WTC11 (cell line): ENCODE measurements at regions not wholly inside any gene's neighbourhood (a gene's known extent, or its start where the extent isn't known, plus 50 kb on each side); places are given as distances from the start of the nearest gene placed in this dataset.

Source experiments
- ATAC-seq: fragments of 200-7000 bp; cut with Tn5 transposase; 2 replicates; pipeline ENCODE4 v1.10.0; 2021; ENCODE audit warnings: mild to moderate bottlenecking, moderate library complexity
- CTCF ChIA-PET: fragments of 300-600 bp; sonication (Branson Sonifier 250); formaldehyde crosslinking; loops from one replicate; lab custom pipeline; 2021; ENCODE audit warnings: antibody characterized with exemption; lab: Charles Lee
- POLR2A ChIA-PET: fragments of 350-600 bp; sonication (Branson Sonifier 250); formaldehyde crosslinking; loops from one replicate; lab custom pipeline; 2021; ENCODE audit warnings: antibody characterized with exemption; lab: Charles Lee
- DNase-seq: peaks from one replicate; pipeline ENCODE4 v3.0.0; 2021; ENCODE audit warnings: low spot score
- H3K27ac Mint-ChIP-seq: 2 replicates; pipeline ENCODE4 v1.8.0; 2021; ENCODE audit warnings: mixed read lengths
- H3K27me3 Mint-ChIP-seq: 2 replicates; pipeline ENCODE4 v1.8.0; 2021; ENCODE audit warnings: low read depth, mild to moderate bottlenecking, moderate library complexity, mixed read lengths
- H3K36me3 Mint-ChIP-seq: 2 replicates; pipeline ENCODE4 v1.8.0; 2021; ENCODE audit warnings: mixed read lengths
- H3K4me1 Mint-ChIP-seq: 2 replicates; pipeline ENCODE4 v1.8.0; 2022; ENCODE audit warnings: mixed read lengths
- H3K4me3 Mint-ChIP-seq: 2 replicates; pipeline ENCODE4 v1.8.0; 2021; ENCODE audit warnings: mild to moderate bottlenecking, moderate library complexity, mixed read lengths
- H3K9me3 Mint-ChIP-seq: 2 replicates; pipeline ENCODE4 v1.8.0; 2021; ENCODE audit warnings: mixed read lengths
- ATF1 ChIP-seq: sonication (generic); formaldehyde crosslinking; IDR thresholded peaks from 2 replicates; pipeline ENCODE4 v1.8.1; 2023; ENCODE audit warnings: mild to moderate bottlenecking, moderate library complexity, missing genetic modification reagents
- ETV6 ChIP-seq: sonication (generic); formaldehyde crosslinking; IDR thresholded peaks from 2 replicates; pipeline ENCODE4 v1.8.1; 2022; ENCODE audit warnings: mild to moderate bottlenecking, missing genetic modification reagents
- FOXK1 ChIP-seq: sonication (generic); formaldehyde crosslinking; IDR thresholded peaks from 2 replicates; pipeline ENCODE4 v1.8.0; 2022; ENCODE audit warnings: mild to moderate bottlenecking, moderate library complexity, missing genetic modification reagents
- KAT7 ChIP-seq: sonication (generic); formaldehyde crosslinking; IDR thresholded peaks from 2 replicates; pipeline ENCODE4 v1.8.1; 2023; ENCODE audit warnings: missing genetic modification reagents, mild to moderate bottlenecking, borderline replicate concordance
- NFYB ChIP-seq: sonication (generic); formaldehyde crosslinking; conservative IDR thresholded peaks from 2 replicates; pipeline ENCODE4 v1.8.0; 2022; ENCODE audit warnings: low read depth, missing genetic modification reagents
- PRDM15 ChIP-seq: sonication (generic); formaldehyde crosslinking; IDR thresholded peaks from 2 replicates; pipeline ENCODE4 v1.8.0; 2022; ENCODE audit warnings: missing genetic modification reagents
- RELA ChIP-seq: sonication (generic); formaldehyde crosslinking; IDR thresholded peaks from 2 replicates; pipeline ENCODE4 v1.8.1; 2022; ENCODE audit warnings: missing genetic modification reagents, mild to moderate bottlenecking, borderline replicate concordance
- RORB ChIP-seq: fragments of 250-450 bp; sonication (Bioruptor Pico); IDR thresholded peaks from 2 replicates; pipeline ENCODE4 v1.9.0; 2021; ENCODE audit warnings: mild to moderate bottlenecking
- SMAD4 ChIP-seq: sonication (generic); formaldehyde crosslinking; IDR thresholded peaks from 2 replicates; pipeline ENCODE4 v1.8.0; 2022; ENCODE audit warnings: mild to moderate bottlenecking, missing genetic modification reagents
- SOX15 ChIP-seq: fragments of 250-450 bp; sonication (Bioruptor Pico); IDR thresholded peaks from 2 replicates; pipeline ENCODE4 v1.9.0; 2021; ENCODE audit warnings: mild to moderate bottlenecking
- TEAD1 ChIP-seq: sonication (generic); formaldehyde crosslinking; IDR thresholded peaks from 2 replicates; pipeline ENCODE4 v1.8.0; 2022; ENCODE audit warnings: mild to moderate bottlenecking, missing genetic modification reagents
- ZMAT4 ChIP-seq: fragments of 250-450 bp; sonication (Bioruptor Pico); IDR thresholded peaks from 2 replicates; pipeline ENCODE4 v1.9.0; 2021; ENCODE audit warnings: mild to moderate bottlenecking
- ZNF219 ChIP-seq: sonication (generic); formaldehyde crosslinking; IDR thresholded peaks from 2 replicates; pipeline ENCODE4 v1.8.0; 2023; ENCODE audit warnings: missing genetic modification reagents, mild to moderate bottlenecking, borderline replicate concordance
- ZNF671 ChIP-seq: fragments of 250-450 bp; sonication (Bioruptor Pico); IDR thresholded peaks from 2 replicates; pipeline ENCODE4 v1.8.0; 2021; ENCODE audit warnings: mild to moderate bottlenecking
- TF ChIP-seq, protein P1 (sequence below): sonication (generic); formaldehyde crosslinking; IDR thresholded peaks from 2 replicates; pipeline ENCODE4 v1.8.0; 2022; ENCODE audit warnings: mild to moderate bottlenecking, missing genetic modification reagents
- TF ChIP-seq, protein P2 (sequence below): sonication (generic); formaldehyde crosslinking; IDR thresholded peaks from 2 replicates; pipeline ENCODE4 v1.8.1; 2023; ENCODE audit warnings: mild to moderate bottlenecking, missing genetic modification reagents, moderate library complexity
- TF ChIP-seq, protein P3 (sequence below): sonication (generic); formaldehyde crosslinking; IDR thresholded peaks from 2 replicates; pipeline ENCODE4 v1.8.0; 2022; ENCODE audit warnings: mild to moderate bottlenecking, missing genetic modification reagents
- TF ChIP-seq, protein P4 (sequence below): sonication (generic); formaldehyde crosslinking; IDR thresholded peaks from 2 replicates; pipeline ENCODE4 v1.8.0; 2022; ENCODE audit warnings: mild to moderate bottlenecking, missing genetic modification reagents
- TF ChIP-seq, protein P5 (sequence below): sonication (generic); formaldehyde crosslinking; IDR thresholded peaks from 2 replicates; pipeline ENCODE4 v1.8.1; 2022; ENCODE audit warnings: low read depth, missing genetic modification reagents, borderline replicate concordance
- TF ChIP-seq, protein P6 (sequence below): sonication (generic); formaldehyde crosslinking; IDR thresholded peaks from 2 replicates; pipeline ENCODE4 v1.8.0; 2023; ENCODE audit warnings: mild to moderate bottlenecking, missing genetic modification reagents

DNA sequence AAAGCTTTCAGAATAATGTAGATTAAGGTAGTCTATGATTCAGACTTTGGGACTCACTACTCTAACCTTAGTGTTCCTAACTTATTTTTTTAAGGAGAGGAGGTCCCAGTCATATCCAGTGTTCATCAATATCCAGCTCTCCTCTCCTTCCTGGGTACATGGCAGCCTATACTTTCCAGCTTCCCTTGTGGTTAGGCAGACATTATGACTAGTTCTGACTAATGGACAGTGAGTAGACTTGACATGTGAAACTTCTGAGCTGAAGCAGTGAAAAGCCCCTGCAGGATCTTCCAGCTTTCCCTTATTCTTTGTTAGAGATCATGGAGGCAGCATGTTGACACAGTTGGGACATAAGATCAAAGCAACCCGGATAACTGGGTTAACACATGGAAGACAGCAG lies 144.2 kb downstream of the PTPRU start:
- no peak for DNase-seq
- peaks cover 52% of the 10 kb centered on the region for H3K9me3 Mint-ChIP-seq
- H3K27me3 Mint-ChIP-seq = peaks cover 14% of the 10 kb centered on the region
- H3K27ac Mint-ChIP-seq = no peak overlapping the region
- ATAC-seq = no peak
- no peak overlapping the region for H3K4me3 Mint-ChIP-seq
- ChIA-PET POLR2A (no interaction called here), CTCF (interaction anchor here (0.9 to 1.4 kb wide), 2 partner anchors 11 to 33 kb away, joined by 3 read pairs; no protein-coding TSS in a partner anchor)
- H3K4me1 Mint-ChIP-seq = peaks cover 8% of the 10 kb centered on the region
- H3K36me3 Mint-ChIP-seq = peaks cover 32% of the 10 kb centered on the region
- TF ChIP-seq, protein P1, sequence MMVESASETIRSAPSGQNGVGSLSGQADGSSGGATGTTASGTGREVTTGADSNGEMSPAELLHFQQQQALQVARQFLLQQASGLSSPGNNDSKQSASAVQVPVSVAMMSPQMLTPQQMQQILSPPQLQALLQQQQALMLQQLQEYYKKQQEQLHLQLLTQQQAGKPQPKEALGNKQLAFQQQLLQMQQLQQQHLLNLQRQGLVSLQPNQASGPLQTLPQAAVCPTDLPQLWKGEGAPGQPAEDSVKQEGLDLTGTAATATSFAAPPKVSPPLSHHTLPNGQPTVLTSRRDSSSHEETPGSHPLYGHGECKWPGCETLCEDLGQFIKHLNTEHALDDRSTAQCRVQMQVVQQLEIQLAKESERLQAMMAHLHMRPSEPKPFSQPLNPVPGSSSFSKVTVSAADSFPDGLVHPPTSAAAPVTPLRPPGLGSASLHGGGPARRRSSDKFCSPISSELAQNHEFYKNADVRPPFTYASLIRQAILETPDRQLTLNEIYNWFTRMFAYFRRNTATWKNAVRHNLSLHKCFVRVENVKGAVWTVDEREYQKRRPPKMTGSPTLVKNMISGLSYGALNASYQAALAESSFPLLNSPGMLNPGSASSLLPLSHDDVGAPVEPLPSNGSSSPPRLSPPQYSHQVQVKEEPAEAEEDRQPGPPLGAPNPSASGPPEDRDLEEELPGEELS (CRISPR knock-in tag) = no peak
- TF ChIP-seq ZNF219 (CRISPR knock-in tag) (no peak), ZNF671 (no peak), ATF1 (CRISPR knock-in tag) (no peak), KAT7 (CRISPR knock-in tag) (no peak)
- TF ChIP-seq, protein P2, sequence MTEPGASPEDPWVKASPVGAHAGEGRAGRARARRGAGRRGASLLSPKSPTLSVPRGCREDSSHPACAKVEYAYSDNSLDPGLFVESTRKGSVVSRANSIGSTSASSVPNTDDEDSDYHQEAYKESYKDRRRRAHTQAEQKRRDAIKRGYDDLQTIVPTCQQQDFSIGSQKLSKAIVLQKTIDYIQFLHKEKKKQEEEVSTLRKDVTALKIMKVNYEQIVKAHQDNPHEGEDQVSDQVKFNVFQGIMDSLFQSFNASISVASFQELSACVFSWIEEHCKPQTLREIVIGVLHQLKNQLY (CRISPR knock-in tag) = no peak
- TF ChIP-seq, protein P3, sequence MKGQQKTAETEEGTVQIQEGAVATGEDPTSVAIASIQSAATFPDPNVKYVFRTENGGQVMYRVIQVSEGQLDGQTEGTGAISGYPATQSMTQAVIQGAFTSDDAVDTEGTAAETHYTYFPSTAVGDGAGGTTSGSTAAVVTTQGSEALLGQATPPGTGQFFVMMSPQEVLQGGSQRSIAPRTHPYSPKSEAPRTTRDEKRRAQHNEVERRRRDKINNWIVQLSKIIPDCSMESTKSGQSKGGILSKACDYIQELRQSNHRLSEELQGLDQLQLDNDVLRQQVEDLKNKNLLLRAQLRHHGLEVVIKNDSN (CRISPR knock-in tag) = no peak
- TF ChIP-seq, protein P4, sequence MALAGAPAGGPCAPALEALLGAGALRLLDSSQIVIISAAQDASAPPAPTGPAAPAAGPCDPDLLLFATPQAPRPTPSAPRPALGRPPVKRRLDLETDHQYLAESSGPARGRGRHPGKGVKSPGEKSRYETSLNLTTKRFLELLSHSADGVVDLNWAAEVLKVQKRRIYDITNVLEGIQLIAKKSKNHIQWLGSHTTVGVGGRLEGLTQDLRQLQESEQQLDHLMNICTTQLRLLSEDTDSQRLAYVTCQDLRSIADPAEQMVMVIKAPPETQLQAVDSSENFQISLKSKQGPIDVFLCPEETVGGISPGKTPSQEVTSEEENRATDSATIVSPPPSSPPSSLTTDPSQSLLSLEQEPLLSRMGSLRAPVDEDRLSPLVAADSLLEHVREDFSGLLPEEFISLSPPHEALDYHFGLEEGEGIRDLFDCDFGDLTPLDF (CRISPR knock-in tag) = no peak
- TF ChIP-seq, all 79 proteins: peak for 0

GRCh38 chr1:29379443-29380073 lies 143.2 kb downstream of the PTPRU start:
- ChIA-PET POLR2A (no interaction called here), CTCF (interaction anchor here (1.4 kb wide), 1 partner anchor 12 kb away, joined by 3 read pairs; no protein-coding TSS in a partner anchor)
- DNase-seq (peak; percentile 47), ATAC-seq (peak; percentile 86)
- H3K4me1 Mint-ChIP-seq = peaks cover 8% of the 10 kb centered on the region
- H3K9me3 Mint-ChIP-seq = peaks cover 61% of the 10 kb centered on the region
- no peak overlapping the region for H3K27ac Mint-ChIP-seq
- peaks cover 14% of the 10 kb centered on the region for H3K27me3 Mint-ChIP-seq
- no peak overlapping the region for H3K4me3 Mint-ChIP-seq
- H3K36me3 Mint-ChIP-seq = peaks cover 32% of the 10 kb centered on the region
- TF ChIP-seq ZNF219 (CRISPR knock-in tag) (no peak), PRDM15 (no peak), NFYB (CRISPR knock-in tag) (no peak), ETV6 (0 out of 2 replicates have a peak, but pooled peaks have one; percentile 36), TEAD1 (CRISPR knock-in tag) (no peak), SMAD4 (CRISPR knock-in tag) (no peak), RELA (CRISPR knock-in tag) (no peak), FOXK1 (CRISPR knock-in tag) (no peak), ZMAT4 (CRISPR knock-in tag) (no peak), SOX15 (no peak), RORB (no peak)
- TF ChIP-seq, protein P5, sequence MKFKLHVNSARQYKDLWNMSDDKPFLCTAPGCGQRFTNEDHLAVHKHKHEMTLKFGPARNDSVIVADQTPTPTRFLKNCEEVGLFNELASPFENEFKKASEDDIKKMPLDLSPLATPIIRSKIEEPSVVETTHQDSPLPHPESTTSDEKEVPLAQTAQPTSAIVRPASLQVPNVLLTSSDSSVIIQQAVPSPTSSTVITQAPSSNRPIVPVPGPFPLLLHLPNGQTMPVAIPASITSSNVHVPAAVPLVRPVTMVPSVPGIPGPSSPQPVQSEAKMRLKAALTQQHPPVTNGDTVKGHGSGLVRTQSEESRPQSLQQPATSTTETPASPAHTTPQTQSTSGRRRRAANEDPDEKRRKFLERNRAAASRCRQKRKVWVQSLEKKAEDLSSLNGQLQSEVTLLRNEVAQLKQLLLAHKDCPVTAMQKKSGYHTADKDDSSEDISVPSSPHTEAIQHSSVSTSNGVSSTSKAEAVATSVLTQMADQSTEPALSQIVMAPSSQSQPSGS (CRISPR knock-in tag) = no peak
- TF ChIP-seq, protein P6, sequence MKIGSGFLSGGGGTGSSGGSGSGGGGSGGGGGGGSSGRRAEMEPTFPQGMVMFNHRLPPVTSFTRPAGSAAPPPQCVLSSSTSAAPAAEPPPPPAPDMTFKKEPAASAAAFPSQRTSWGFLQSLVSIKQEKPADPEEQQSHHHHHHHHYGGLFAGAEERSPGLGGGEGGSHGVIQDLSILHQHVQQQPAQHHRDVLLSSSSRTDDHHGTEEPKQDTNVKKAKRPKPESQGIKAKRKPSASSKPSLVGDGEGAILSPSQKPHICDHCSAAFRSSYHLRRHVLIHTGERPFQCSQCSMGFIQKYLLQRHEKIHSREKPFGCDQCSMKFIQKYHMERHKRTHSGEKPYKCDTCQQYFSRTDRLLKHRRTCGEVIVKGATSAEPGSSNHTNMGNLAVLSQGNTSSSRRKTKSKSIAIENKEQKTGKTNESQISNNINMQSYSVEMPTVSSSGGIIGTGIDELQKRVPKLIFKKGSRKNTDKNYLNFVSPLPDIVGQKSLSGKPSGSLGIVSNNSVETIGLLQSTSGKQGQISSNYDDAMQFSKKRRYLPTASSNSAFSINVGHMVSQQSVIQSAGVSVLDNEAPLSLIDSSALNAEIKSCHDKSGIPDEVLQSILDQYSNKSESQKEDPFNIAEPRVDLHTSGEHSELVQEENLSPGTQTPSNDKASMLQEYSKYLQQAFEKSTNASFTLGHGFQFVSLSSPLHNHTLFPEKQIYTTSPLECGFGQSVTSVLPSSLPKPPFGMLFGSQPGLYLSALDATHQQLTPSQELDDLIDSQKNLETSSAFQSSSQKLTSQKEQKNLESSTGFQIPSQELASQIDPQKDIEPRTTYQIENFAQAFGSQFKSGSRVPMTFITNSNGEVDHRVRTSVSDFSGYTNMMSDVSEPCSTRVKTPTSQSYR (CRISPR knock-in tag) = no peak
- TF ChIP-seq, protein P4 (CRISPR knock-in tag) = no peak
